GM12878 (cell line): ENCODE measurements at regions not wholly inside any gene's neighbourhood (a gene's known extent, or its start where the extent isn't known, plus 50 kb on each side); places are given as distances from the start of the nearest gene placed in this dataset.
"Not testable (repeated sequence)": the region's sequence is repeated elsewhere in the genome, so short reads cannot be mapped to it uniquely, and the experiment has no call there.

ENCODE experiments used
- ATAC-seq: fragments of 200-7000 bp; cut with Tn5 transposase; 3 replicates; pipeline ENCODE4 v1.9.1; 2020; ENCODE audit warnings: mild to moderate bottlenecking, moderate library complexity
- BruUV-seq: library from RNA; stranded (reverse); fragments of 400-500 nt; replicated peaks from 2 replicates; lab custom pipeline; 2021; lab: Mats Ljungman, UMichigan
- CTCF ChIA-PET: fragments of 300-600 bp; sonication (Branson Sonifier 250); formaldehyde crosslinking; extraction: SDS; loops from one replicate; lab custom pipeline; 2021; ENCODE audit warnings: inconsistent platforms; lab: Yijun Ruan, JAX
- POLR2A ChIA-PET: fragments of 350-600 bp; formaldehyde crosslinking; extraction: SDS; loops from one replicate; lab custom pipeline; 2021; ENCODE audit warnings: inconsistent platforms; lab: Charles Lee
- RAD21 ChIA-PET: fragments of 300-600 bp; sonication (Branson Sonifier 250); formaldehyde crosslinking; loops from one replicate; lab custom pipeline; 2023; ENCODE audit warnings: antibody characterized with exemption; ENCODE audit not compliant: unreplicated experiment; lab: Charles Lee
- SMC1A ChIA-PET: fragments of 300-600 bp; sonication (Branson Sonifier 250); formaldehyde crosslinking; loops from one replicate; lab custom pipeline; 2023; ENCODE audit not compliant: unreplicated experiment, uncharacterized antibody; lab: Charles Lee
- DNase-seq: peaks from one replicate; pipeline ENCODE4 v3.0.0-alpha.2; 2011; ENCODE audit warnings: low read depth, low spot score
- FAIRE-seq: peaks from 3 replicates; lab custom pipeline; 2011; peaks lifted over from hg19 to GRCh38; lab: Jason Lieb, UNC
- H2AFZ ChIP-seq: 2 replicates; pipeline ENCODE4 v1.6.0; 2011; ENCODE audit warnings: low read depth, low read length, control low read depth; ENCODE audit not compliant: control insufficient read depth
- H3K27ac ChIP-seq: 2 replicates; pipeline ENCODE4 v1.5.1; 2011; ENCODE audit warnings: control low read depth; ENCODE audit not compliant: control insufficient read depth, insufficient read depth
- H3K27me3 ChIP-seq, 2 experiments: replicated peaks in 1 of 2; 2 replicates each; pipeline versions ENCODE4 v1.6.0 to v1.6.1; 2011; ENCODE audit warnings: low read length in 1 of 2; ENCODE audit not compliant: control insufficient read depth in 2 of 2, insufficient read depth in 2 of 2
- H3K36me3 ChIP-seq, 2 experiments: 2 replicates each; pipeline ENCODE4 v1.5.1; 2011; ENCODE audit warnings: low read length in 1 of 2; ENCODE audit not compliant: control insufficient read depth in 2 of 2, insufficient read depth in 2 of 2
- H3K4me1 ChIP-seq: 2 replicates; pipeline ENCODE4 v1.6.1; 2011; ENCODE audit warnings: mild to moderate bottlenecking, low read length, moderate library complexity, mixed read lengths; ENCODE audit not compliant: control insufficient read depth, insufficient read depth
- H3K4me2 ChIP-seq: 2 replicates; pipeline ENCODE4 v1.6.0; 2011; ENCODE audit warnings: control low read depth; ENCODE audit not compliant: control insufficient read depth, insufficient read depth
- H3K4me3 ChIP-seq: fragments of 200-600 bp; sonication (generic); 2 replicates; pipeline ENCODE4 v1.5.1; 2016
- H3K79me2 ChIP-seq: 2 replicates; pipeline ENCODE4 v1.6.0; 2011; ENCODE audit warnings: low read length; ENCODE audit not compliant: control insufficient read depth, insufficient read depth
- H3K9ac ChIP-seq: 2 replicates; pipeline ENCODE4 v1.8.0; 2011; ENCODE audit warnings: low read length, control low read depth, mixed read lengths; ENCODE audit not compliant: control insufficient read depth, insufficient read depth
- H3K9me3 ChIP-seq: replicated peaks from 3 replicates; pipeline ENCODE4 v1.5.1; 2011; ENCODE audit warnings: mild to moderate bottlenecking, low read length; ENCODE audit not compliant: control insufficient read depth, insufficient read depth
- H4K20me1 ChIP-seq: 2 replicates; pipeline ENCODE4 v1.6.0; 2011; ENCODE audit not compliant: control insufficient read depth, insufficient read depth
- CEBPZ ChIP-seq: fragments of 150-350 bp; IDR thresholded peaks from 2 replicates; pipeline ENCODE4 v1.6.1; 2016; ENCODE audit warnings: low read depth, low read length
- ZNF207 ChIP-seq: fragments of 450-650 bp; IDR thresholded peaks from 2 replicates; pipeline ENCODE4 v1.6.1; 2014; ENCODE audit warnings: antibody characterized with exemption, mild to moderate bottlenecking, borderline replicate concordance
- WGBS: methylation state at CpG from one replicate; pipeline ENCODE4 v1.1.6; 2016; ENCODE audit warnings: low lambda C conversion rate; ENCODE audit not compliant: insufficient replicate concordance, insufficient coverage; ENCODE audit errors: missing lambda C conversion rate; 5-methylcytosine and 5-hydroxymethylcytosine counted together
- in situ Hi-C: fragments of 300-500 bp; cut with MboI; formaldehyde crosslinking; loops from 9 replicates; pipeline ENCODE4 v1.14.3; 2018; ENCODE audit warnings: mixed read lengths
- intact Hi-C: fragments of 100-400 bp; cut with micrococcal nuclease; formaldehyde crosslinking; loops from one replicate; pipeline ENCODE4 v1.14.2; 2022; ENCODE audit not compliant: unreplicated experiment

- WGBS: 3% methylated on average over 4 of the region's 4 CpGs
- no peaks in the 10 kb centered on the region for H4K20me1 ChIP-seq
Observed at GRCh38 chr4:188347339-188347738, 208.1 kb downstream of the TRIML1 start.

GRCh38 chr4:188349569-188349968, 210.3 kb downstream of the TRIML1 start:
- ATAC-seq, H3K36me3 ChIP-seq, POLR2A ChIA-PET, H3K4me2 ChIP-seq, H4K20me1 ChIP-seq, in situ Hi-C loops, intact Hi-C loops, RAD21 ChIA-PET, H2AFZ ChIP-seq, H3K79me2 ChIP-seq, BruUV-seq, FAIRE-seq, CTCF ChIA-PET, SMC1A ChIA-PET, H3K27me3 ChIP-seq, H3K9me3 ChIP-seq, H3K9ac ChIP-seq, H3K4me3 ChIP-seq, H3K4me1 ChIP-seq, H3K27ac ChIP-seq, DNase-seq: not testable (repeated sequence)
- WGBS: 51% methylated on average over 10 of the region's 10 CpGs

More at GRCh38 chr4:188347339-188347738, 208.1 kb downstream of the TRIML1 start:
- SMC1A ChIA-PET: no interaction called here
- Histone ChIP-seq H3K27ac (no peak overlapping the region), H3K9me3 (no peaks in the 10 kb centered on the region; the same call in 2 of the 3 replicates), H3K4me1 (no peaks in the 10 kb centered on the region), H3K4me3 (no peak overlapping the region), H3K4me2 (no peak overlapping the region), H3K36me3 (no peaks in the 10 kb centered on the region), H3K79me2 (no peaks in the 10 kb centered on the region), H3K9ac (no peak overlapping the region), H2AFZ (no peak overlapping the region), H3K27me3 (no peaks in the 10 kb centered on the region)
- no peak for FAIRE-seq
- POLR2A ChIA-PET: no interaction called here
- DNase-seq: no peak
- in situ Hi-C loops: no loop called here
- BruUV-seq: no TSS peak
- RAD21 ChIA-PET: no interaction called here
- CTCF ChIA-PET: interaction anchor here (1.1 kb wide), 1 partner anchor 14 kb away, joined by 3 read pairs; no protein-coding TSS in a partner anchor
- no peak for ATAC-seq
- intact Hi-C loops: no loop called here
- TF ChIP-seq ZNF207: no peak
- no peak for TF ChIP-seq CEBPZ
